Fibroblast of the aortic adventitia (primary cell): ENCODE measurements at regions not wholly inside any gene's neighbourhood (a gene's known extent, or its start where the extent isn't known, plus 50 kb on each side); places are given as distances from the start of the nearest gene placed in this dataset.

Source experiments
- DNase-seq: peaks from one replicate; pipeline ENCODE4 v3.0.0-alpha.2; 2010; ENCODE audit warnings: low read depth
- H3K4me3 ChIP-seq: 2 replicates; pipeline ENCODE4 v1.5.1; 2011; ENCODE audit warnings: low read depth, mild to moderate bottlenecking, control low read depth, low read length, moderate library complexity
- TF ChIP-seq, protein P1 (sequence below): IDR thresholded peaks from 2 replicates; pipeline ENCODE4 v1.5.1; 2011; ENCODE audit warnings: mild to moderate bottlenecking, low read length, control low read depth, inconsistent platforms; ENCODE audit not compliant: insufficient read depth

DNA sequence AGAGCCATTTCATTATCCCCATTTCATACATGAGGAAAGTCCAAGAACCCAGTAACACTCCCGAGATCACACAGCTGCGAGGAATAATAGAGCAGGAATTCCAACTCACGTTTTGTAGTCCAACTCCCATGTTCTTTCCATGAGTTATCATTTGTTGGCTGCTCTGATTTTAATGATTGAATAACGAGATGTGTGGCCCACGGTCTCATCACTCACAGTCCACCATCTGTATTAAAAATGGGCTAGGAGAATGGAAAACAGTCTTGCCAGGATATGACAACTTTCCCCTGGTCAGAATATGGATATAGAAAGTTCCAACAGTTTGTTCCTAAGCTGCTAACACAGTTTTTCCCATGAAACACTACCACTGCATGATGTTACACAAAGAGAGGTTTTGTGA is 147.5 kb downstream of the METTL4 start:
- no peak overlapping the region for H3K4me3 ChIP-seq
- no peak for DNase-seq
- TF ChIP-seq, protein P1, sequence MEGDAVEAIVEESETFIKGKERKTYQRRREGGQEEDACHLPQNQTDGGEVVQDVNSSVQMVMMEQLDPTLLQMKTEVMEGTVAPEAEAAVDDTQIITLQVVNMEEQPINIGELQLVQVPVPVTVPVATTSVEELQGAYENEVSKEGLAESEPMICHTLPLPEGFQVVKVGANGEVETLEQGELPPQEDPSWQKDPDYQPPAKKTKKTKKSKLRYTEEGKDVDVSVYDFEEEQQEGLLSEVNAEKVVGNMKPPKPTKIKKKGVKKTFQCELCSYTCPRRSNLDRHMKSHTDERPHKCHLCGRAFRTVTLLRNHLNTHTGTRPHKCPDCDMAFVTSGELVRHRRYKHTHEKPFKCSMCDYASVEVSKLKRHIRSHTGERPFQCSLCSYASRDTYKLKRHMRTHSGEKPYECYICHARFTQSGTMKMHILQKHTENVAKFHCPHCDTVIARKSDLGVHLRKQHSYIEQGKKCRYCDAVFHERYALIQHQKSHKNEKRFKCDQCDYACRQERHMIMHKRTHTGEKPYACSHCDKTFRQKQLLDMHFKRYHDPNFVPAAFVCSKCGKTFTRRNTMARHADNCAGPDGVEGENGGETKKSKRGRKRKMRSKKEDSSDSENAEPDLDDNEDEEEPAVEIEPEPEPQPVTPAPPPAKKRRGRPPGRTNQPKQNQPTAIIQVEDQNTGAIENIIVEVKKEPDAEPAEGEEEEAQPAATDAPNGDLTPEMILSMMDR: no peak

DNA sequence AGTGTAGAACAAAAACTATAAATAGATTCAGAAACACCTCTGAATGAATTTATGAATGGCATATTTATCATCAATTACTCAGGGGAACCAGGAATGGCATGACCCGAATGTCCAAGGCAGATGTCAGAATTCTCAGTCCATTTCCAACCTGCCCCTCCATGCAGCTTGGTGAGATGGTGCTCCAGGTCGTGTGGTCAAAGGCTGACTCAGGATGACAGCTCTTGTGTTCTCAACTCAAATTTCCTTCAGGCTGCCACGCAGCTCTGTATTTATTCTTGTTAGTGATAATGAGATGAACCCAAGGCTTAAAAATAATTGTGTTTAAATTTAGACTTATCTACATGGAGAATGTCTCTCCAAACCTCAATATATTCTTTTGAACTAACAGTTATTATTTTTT is 146.9 kb downstream of the METTL4 start:
- no peak overlapping the region for H3K4me3 ChIP-seq
- TF ChIP-seq, protein P1: no peak
- DNase-seq: no peak

DNA sequence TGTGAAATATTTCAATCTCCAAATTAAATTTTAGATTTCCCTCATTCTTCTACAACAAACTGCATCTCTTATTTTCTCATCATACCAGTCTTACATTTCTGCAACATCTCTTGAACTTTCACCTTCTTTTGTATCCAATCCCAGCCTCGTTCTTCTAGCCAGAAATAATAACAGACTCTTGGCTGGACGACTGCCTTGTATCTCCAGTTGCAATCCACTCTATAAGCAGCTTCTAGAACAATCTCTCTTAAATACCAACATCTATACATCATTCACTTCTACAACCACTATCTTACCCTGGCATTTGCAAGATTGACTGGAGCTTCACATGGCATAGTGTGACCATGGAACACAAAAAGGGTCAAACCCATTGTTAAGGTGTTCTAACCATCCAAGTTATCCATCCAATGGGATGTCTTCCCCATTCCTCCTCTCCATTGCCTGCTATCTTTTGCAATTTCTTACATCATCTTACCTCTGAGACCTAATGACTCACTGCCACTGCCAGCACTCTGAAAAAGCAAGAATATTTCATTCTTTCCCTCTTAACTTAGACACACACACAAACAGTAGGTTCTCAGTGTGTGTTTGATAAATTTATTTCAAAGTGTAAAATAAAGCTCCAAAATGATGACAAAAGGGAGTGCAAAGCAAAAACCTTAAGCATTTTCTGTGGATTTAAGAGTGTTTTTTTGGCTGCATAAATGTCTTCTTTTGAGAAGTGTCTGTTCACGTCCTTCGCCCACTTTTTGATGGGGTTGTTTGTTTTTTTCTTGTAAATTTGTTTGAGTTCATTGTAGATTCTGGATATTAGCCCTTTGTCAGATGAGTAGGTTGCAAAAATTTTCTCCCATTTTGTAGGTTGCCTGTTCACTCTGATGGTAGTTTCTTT is 145.6 kb downstream of the METTL4 start:
- TF ChIP-seq, protein P1: no peak
- peak; percentile 81 for DNase-seq
- H3K4me3 ChIP-seq: no peak overlapping the region

DNA sequence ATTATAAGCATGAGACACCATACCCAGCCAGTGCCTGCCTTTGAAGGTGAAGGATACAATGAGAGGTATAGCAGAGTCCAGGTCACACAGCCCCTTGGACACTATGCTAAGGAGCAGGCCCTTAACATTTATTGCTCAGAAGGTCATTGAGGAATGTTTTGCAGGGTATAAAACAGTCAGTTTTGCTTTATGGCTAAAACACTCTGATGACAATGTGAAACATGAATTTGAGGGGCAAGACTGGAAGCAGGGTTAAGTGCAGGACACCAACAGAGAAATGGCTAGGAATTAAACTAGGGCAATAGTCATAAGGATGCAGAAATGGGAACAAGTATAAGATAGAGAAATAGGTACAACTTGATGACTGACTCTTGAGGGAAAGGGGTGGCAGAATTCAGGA is 141.1 kb downstream of the METTL4 start:
- DNase-seq: no peak
- no peak overlapping the region for H3K4me3 ChIP-seq
- TF ChIP-seq, protein P1: no peak

DNA sequence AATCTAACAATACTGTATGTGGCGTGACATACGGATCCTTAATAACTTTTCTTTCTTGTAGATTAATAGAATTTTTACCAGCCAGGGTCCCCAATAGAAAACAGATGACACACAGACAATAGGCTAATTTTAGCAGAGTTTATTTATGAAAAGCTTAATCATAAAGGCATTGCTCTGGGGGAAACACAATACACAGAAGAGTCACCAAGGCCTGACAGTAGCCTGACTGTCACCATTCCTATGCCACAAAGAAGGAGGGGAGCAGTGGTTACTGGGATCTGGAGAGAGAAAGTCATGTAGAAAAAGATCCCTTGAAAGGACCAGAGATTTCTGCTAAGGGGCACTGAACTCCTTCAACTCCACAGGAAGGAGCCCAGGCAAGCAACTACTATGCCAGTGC is 139.5 kb downstream of the METTL4 start:
- no peak overlapping the region for H3K4me3 ChIP-seq
- TF ChIP-seq, protein P1: no peak
- DNase-seq: no peak

DNA sequence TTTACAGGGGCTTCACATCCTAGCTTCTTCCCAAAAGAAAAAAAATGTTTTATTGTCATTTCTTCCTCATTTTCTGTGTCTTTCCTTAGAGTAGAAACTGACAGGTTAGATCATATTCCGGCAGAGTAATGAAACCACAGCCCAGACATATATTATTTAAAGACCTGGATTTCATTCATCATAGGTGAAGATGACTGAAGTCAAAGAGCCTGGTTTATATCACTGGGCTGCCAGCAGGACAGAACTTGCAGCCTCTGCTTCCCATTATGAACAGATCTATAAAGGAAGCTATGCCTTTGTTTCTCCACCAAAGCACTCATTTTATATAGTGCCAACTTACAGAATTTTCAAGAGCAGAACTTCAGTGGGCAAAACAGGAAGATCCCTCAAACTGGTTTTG is 137.9 kb downstream of the METTL4 start:
- TF ChIP-seq, protein P1: no peak
- no peak for DNase-seq
- no peak overlapping the region for H3K4me3 ChIP-seq

DNA sequence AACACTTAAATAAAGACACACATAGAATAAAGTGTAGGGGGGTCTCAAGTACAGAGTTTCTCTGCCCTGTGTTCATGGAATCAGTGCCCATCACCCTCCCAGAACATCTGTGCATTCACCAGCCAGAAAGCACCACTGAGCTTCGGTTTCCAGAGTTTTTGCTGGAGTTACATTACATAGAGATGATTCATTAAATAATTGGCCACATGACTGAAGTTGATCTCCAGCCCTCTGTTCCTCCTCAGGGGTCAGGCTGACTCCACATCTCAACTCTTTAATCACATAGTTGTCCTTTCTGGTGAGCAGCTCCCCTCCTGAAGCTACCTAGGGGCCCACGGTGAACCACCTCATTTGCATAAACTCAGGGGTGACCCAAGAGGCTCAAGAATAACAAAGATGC is 129.8 kb downstream of the METTL4 start:
- DNase-seq: no peak
- TF ChIP-seq, protein P1: no peak
- H3K4me3 ChIP-seq: no peak overlapping the region
